GM18505 (cell line): ENCODE measurements at regions not wholly inside any gene's neighbourhood (a gene's known extent, or its start where the extent isn't known, plus 50 kb on each side); places are given as distances from the start of the nearest gene placed in this dataset.

Source experiments
- ATAC-seq: cut with Tn5 transposase; IDR thresholded peaks from one replicate; pipeline ENCODE4 v1.9.1; 2021; ENCODE audit not compliant: unreplicated experiment
- POLR2A ChIP-seq: IDR thresholded peaks from 4 replicates; pipeline ENCODE4 v1.6.1; 2011; ENCODE audit warnings: borderline replicate concordance; ENCODE audit not compliant: insufficient read depth, insufficient read length; ENCODE audit errors: extremely low read depth

- no peak for TF ChIP-seq POLR2A
- no peak for ATAC-seq
These were observed 159.1 kb upstream of the LEF1 start for GRCh38 chr4:108327642-108328382.

GRCh38 chr4:108325561-108325960 is 156.8 kb upstream of the LEF1 start:
- no peak for ATAC-seq
- TF ChIP-seq POLR2A: no peak

GRCh38 chr4:108324450-108324849 is 155.7 kb upstream of the LEF1 start:
- ATAC-seq: no peak

DNA sequence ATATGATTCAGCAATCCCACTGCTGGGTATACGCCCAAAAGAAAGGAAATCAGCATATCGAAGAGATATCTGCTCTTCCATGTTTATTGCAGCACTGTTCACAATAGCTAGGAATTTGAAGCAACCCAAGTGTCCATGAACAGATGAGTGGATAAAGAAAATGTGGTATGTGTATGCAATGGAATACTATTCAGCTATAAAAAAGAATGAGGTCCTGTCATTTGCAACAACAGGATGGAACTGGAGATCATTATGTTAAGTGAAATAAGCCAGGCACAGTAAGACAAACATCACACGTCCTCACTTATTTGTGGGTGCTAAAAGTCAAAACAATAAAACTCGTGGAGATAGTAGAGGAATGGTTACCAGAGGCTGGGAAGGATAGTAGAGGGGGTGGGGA is 153.8 kb upstream of the LEF1 start:
- no peak for ATAC-seq
- TF ChIP-seq POLR2A: no peak

More at GRCh38 chr4:108324450-108324849, 155.7 kb upstream of the LEF1 start:
- TF ChIP-seq POLR2A: no peak

- no peak for TF ChIP-seq POLR2A
- ATAC-seq: no peak
These were observed 151.3 kb upstream of the LEF1 start for GRCh38 chr4:108320061-108320460.

DNA sequence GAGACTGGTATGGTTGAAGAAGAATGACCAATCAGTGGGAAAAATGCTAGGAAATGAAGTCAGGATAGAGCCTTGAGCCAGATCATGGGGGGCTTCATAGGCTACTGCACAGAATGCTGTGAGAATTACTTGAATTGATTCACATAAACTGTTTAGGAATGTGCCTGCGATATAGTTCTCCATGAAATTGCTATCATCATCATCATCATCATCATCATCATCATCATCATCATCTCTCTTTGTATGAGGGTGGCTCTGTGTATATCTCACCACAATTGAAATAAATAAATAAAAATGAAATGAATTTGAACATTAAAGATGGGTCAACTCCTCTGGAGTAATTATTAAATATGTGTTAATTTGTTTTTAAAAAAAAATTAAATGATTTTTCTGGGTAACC is 148.6 kb upstream of the LEF1 start:
- ATAC-seq: no peak
- TF ChIP-seq POLR2A: no peak

DNA sequence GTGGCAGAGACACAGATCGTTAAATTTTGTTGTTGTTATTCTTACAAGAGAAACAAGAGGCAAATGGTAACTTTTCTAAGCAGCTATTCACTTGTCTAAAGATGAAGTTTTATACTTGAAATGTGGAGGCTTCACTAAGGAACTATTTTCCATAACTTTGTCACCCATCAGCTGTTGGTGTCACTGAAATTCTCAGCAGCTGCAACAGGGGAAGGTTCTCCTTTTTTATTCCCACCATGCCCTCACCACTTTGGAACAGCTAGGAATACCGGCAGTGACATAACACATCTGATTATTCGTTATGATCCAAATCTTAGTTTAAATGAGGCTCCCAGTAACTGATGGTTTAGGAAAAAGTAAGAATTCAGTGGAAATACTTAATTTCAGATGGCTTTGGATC is 147.0 kb upstream of the LEF1 start:
- no peak for ATAC-seq
- no peak for TF ChIP-seq POLR2A

DNA sequence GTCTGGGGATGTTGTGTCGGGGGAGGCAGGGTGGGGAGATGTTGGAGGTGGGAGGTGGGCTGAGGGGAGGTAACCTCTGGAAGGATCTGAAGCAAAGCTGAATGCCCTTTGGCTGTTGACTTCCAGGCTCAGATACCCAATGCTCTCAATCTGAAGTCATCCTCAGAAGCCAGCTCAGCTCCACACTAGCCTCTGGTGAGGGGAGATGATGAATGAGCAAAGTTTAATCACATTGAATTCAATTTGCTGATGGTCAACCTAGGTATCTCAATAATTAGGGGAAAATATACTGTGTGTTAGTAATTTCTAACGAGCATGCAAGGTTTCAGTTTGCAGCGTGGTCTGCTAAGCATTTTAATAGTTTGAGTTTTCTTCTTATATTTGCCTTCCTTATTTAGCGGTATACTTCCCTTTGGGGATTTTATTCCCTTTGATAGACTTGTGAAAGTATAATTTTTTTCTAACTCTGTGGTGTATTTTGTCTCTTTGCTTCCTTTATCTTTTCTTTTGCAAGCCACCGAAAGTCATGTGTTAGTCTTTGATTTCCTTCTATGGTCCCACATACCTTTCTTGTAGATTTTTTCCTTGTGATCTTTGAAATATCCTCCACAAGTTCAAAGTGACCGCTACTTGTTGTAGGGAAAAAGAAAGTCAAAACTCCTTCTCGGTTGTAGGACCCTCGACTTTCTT is 146.3 kb upstream of the LEF1 start:
- no peak for TF ChIP-seq POLR2A
- no peak for ATAC-seq

DNA sequence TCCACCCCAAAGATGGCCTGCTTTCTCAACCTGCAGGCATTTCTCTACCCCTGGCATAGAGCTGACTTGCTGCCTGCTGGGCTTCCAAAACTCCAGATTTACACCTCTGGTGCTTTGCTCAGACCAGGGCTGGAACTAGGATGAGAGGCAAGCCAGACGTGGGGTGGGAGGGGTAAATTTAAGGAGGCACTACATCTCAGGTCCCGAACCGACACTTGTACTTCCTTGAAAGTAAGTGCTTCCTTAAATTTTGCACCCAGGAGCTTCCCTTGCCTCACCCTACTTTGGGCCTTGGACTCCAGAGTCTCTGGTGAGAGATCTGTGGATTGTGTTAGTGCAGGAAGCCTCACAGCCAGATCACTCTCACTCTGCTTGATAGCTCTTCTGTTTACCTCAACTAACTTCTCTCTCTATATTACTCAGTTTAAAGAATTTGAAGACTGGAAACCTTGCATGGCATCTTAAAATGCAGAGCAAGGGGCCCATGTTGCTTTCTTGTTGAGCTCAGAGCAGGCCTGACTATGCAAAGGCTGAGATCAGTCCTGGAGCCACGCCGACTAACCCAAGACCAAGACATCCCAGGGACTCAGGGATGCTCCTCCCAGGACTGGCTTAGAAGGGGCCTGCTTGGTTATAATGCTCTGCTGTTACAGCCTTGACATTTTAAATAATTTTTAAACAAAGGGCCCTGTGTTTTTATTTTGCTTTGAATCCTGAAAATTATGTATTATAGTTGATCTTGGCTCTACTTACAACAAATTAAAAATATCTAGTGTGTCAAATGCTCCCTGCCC is 145.0 kb upstream of the LEF1 start:
- ATAC-seq: no peak
- no peak for TF ChIP-seq POLR2A

- no peak for TF ChIP-seq POLR2A
- no peak for ATAC-seq
These were observed 142.6 kb upstream of the LEF1 start for GRCh38 chr4:108311313-108311712.

DNA sequence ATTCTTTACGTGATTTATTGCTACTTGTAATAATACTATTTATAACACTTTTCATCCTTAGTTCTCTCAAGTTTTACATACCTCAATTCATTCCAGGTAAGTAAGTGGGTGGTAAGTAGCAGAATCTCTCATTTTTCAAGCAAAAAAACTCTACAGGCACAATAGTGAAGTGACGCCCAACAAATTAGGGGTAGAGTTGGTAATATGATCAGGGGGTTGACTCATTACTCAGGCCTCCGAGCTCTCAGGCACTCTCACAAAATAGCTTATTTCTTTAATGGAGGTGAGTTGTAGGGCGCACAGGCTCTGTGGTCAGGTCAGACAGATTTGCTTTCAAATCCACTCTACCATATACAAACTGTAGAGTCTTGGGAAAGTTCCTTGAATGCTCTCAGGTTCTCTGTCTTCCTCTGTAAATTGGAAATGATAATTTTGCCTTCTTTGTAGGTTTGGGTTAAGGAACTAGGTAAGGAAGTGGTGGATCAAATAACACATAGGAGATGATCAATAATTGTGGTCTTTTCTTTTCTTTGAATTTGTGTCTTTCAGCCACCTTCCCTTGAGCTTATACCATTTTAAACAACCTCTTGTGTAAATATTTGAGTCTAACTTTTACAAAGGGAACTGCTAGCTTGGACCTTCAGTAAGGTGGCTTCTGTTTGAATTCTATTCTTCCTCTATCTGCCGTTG is 134.9 kb upstream of the LEF1 start:
- ATAC-seq: no peak
- no peak for TF ChIP-seq POLR2A

DNA sequence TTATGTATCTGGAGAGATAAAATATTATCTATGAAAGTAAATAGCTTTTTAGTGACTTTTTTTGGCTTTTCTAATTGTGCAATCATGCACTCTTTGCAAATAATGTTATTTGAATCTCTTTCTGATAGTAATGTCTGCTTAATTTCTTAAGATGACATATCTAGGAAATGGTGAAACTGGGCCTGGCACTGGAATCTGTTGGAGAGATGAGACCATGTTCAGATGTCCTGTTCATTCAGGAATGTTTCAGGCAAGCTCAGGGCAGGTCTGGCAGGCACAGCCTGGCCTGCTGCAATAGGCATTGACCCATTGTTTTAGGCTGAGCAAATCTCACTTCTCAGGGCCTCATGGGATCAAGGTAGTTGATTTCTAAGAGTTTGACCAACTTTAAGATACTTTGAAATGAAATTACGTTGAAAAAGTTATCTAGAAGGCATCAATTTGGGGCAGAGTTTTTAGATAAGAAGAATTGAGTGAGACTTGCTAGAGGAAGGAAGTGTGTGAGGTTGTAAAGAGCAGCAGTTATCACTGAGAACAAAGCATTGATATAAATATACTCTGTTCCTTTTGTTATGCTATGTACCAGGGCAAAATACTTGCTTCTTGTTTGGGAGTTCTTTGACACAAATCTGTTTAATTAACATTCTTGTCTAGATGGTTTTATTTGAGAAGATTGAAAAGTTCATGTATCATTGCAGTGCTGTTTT is 133.0 kb upstream of the LEF1 start:
- TF ChIP-seq POLR2A: no peak
- no peak for ATAC-seq

DNA sequence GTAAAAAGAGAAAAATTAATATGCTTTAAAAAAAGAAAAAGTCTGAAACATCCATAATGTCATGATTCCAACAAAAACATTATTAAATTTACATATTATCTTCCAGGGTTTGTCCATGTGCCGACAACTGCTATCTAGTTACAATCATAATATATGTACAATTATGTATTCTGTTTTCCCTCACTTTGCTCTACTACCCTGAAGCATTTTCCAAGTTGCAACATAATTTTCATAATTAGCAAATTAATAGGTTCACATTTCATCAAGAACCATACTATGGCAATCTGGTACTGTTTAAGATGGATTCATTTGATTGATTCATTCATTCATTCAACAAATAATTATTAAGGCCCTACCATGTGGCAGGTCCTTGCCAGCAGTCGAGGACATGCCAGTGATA is 128.9 kb upstream of the LEF1 start:
- TF ChIP-seq POLR2A: no peak
- no peak for ATAC-seq

DNA sequence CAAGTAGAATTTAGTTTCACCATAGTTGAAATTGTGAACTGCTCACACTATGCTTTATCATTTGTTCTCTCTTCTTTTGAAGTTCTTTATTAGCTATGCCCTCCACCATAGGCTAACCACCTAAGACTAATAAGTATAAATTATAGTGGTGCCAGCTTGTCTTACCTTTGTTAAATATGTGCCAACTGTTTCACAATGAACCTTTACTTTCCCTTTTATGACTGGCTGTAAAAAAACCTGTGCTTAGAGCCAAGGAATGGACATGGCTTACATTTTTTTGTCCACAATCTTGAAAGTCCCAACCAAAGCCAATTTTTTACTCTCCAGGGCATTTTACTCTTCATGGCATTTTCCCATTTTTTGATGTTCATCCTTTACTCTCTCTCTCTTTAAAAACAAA is 123.5 kb upstream of the LEF1 start:
- ATAC-seq: no peak
- no peak for TF ChIP-seq POLR2A
